ENCODE measurements at regions not wholly inside any gene's neighbourhood (a gene's known extent, or its start where the extent isn't known, plus 50 kb on each side); places are given as distances from the start of the nearest gene placed in this dataset.

GRCh38 chr14:98411154-98411553 is 860.8 kb downstream of the BCL11B start:
- intact Hi-C loops (cut with DNase I): no loop called here
- no peak for DNase-seq (ENCODE audit: low spot score)

- intact Hi-C loops (cut with DNase I): no loop called here
- no peak for DNase-seq (ENCODE audit: low spot score)
Measured at GRCh38 chr14:98412431-98412830, 859.6 kb downstream of the BCL11B start.

GRCh38 chr14:98415766-98416165 is 856.2 kb downstream of the BCL11B start:
- no peak for DNase-seq (ENCODE audit: low spot score)
- intact Hi-C loops (cut with DNase I): no loop called here

- intact Hi-C loops (cut with DNase I): no loop called here
- no peak for DNase-seq (ENCODE audit: low spot score)
Measured at GRCh38 chr14:98417001-98417400, 855.0 kb downstream of the BCL11B start.

GRCh38 chr14:98428483-98428994 is 843.5 kb downstream of the BCL11B start:
- intact Hi-C loops (cut with DNase I): no loop called here
- no peak for DNase-seq (ENCODE audit: low spot score)

GRCh38 chr14:98433436-98433835 is 838.6 kb downstream of the BCL11B start:
- DNase-seq (ENCODE audit: low spot score): no peak
- intact Hi-C loops (cut with DNase I): no loop called here

GRCh38 chr14:98437113-98437512 is 834.9 kb downstream of the BCL11B start:
- DNase-seq (ENCODE audit: low spot score): no peak
- intact Hi-C loops (cut with DNase I): no loop called here

GRCh38 chr14:98444077-98444476 is 827.9 kb downstream of the BCL11B start:
- no peak for DNase-seq (ENCODE audit: low spot score)
- intact Hi-C loops (cut with DNase I): no loop called here

GRCh38 chr14:98445718-98446117 is 826.3 kb downstream of the BCL11B start:
- intact Hi-C loops (cut with DNase I): no loop called here
- DNase-seq (ENCODE audit: low spot score): no peak

GRCh38 chr14:98446508-98446907 is 825.5 kb downstream of the BCL11B start:
- DNase-seq (ENCODE audit: low spot score): no peak

GRCh38 chr14:98456231-98456630 is 815.8 kb downstream of the BCL11B start:
- intact Hi-C loops (cut with DNase I): no loop called here
- no peak for DNase-seq (ENCODE audit: low spot score)

More at GRCh38 chr14:98446508-98446907, 825.5 kb downstream of the BCL11B start:
- intact Hi-C loops (cut with DNase I): no loop called here

- DNase-seq (ENCODE audit: low spot score): no peak
- intact Hi-C loops (cut with DNase I): no loop called here
Measured at GRCh38 chr14:98458702-98459101, 813.3 kb downstream of the BCL11B start.

GRCh38 chr14:98462908-98463307 is 809.1 kb downstream of the BCL11B start:
- intact Hi-C loops (cut with DNase I): no loop called here
- no peak for DNase-seq (ENCODE audit: low spot score)

GRCh38 chr14:98466807-98467206 is 805.2 kb downstream of the BCL11B start:
- intact Hi-C loops (cut with DNase I): no loop called here
- DNase-seq (ENCODE audit: low spot score): no peak

GRCh38 chr14:98470663-98471062 is 801.3 kb downstream of the BCL11B start:
- DNase-seq (ENCODE audit: low spot score): no peak
- intact Hi-C loops (cut with DNase I): no loop called here

GRCh38 chr14:98474900-98475299 is 797.1 kb downstream of the BCL11B start:
- no peak for DNase-seq (ENCODE audit: low spot score)
- intact Hi-C loops (cut with DNase I): no loop called here

- intact Hi-C loops (cut with DNase I): no loop called here
Measured at GRCh38 chr14:98477935-98478334, 794.1 kb downstream of the BCL11B start.

GRCh38 chr14:98489115-98489514 is 782.9 kb downstream of the BCL11B start:
- intact Hi-C loops (cut with DNase I): no loop called here
- DNase-seq (ENCODE audit: low spot score): no peak

More at GRCh38 chr14:98477935-98478334, 794.1 kb downstream of the BCL11B start:
- DNase-seq (ENCODE audit: low spot score): no peak

GRCh38 chr14:98494582-98494981 is 777.4 kb downstream of the BCL11B start:
- no peak for DNase-seq (ENCODE audit: low spot score)
- intact Hi-C loops (cut with DNase I): no loop called here

- intact Hi-C loops (cut with DNase I): no loop called here
- no peak for DNase-seq (ENCODE audit: low spot score)
Measured at GRCh38 chr14:98498019-98498885, 773.7 kb downstream of the BCL11B start.

GRCh38 chr14:98501335-98501734 is 770.7 kb downstream of the BCL11B start:
- intact Hi-C loops (cut with DNase I): no loop called here

More at GRCh38 chr14:98501335-98501734, 770.7 kb downstream of the BCL11B start:
- no peak for DNase-seq (ENCODE audit: low spot score)
